ENCODE measurements at regions not wholly inside any gene's neighbourhood (a gene's known extent, or its start where the extent isn't known, plus 50 kb on each side); places are given as distances from the start of the nearest gene placed in this dataset.

- TF ChIP-seq POLR2A (IDR thresholded peaks at IDR 0.05) (no peak), CTCF (IDR thresholded peaks at IDR 0.05) (no peak)
Observed at GRCh38 chr10:71021402-71021801, 133.0 kb upstream of the PCBD1 start.

All from testis (tissue), 2 donors.